HCT116 (cell line): ENCODE measurements at regions not wholly inside any gene's neighbourhood (a gene's known extent, or its start where the extent isn't known, plus 50 kb on each side); places are given as distances from the start of the nearest gene placed in this dataset.

ENCODE experiments used
- ATAC-seq: fragments of 200-7000 bp; cut with Tn5 transposase; 2 replicates; pipeline ENCODE4 v1.9.1; 2020; ENCODE audit warnings: mild to moderate bottlenecking, moderate library complexity
- BruUV-seq: library from RNA; stranded (reverse); fragments of 400-500 nt; replicated peaks from 2 replicates; lab custom pipeline; 2021; lab: Mats Ljungman, UMichigan
- CTCF ChIA-PET: fragments of 300-600 bp; sonication (Branson Sonifier 250); formaldehyde crosslinking; loops from one replicate; lab custom pipeline; 2021; ENCODE audit warnings: antibody characterized with exemption; lab: Charles Lee
- POLR2A ChIA-PET: fragments of 300-600, 350-600 bp; sonication (Branson Sonifier 250); formaldehyde crosslinking; loops from one replicate; lab custom pipeline; 2021; ENCODE audit warnings: antibody characterized with exemption; lab: Charles Lee
- RAD21 ChIA-PET, 2 experiments: fragments of 300-600 bp; sonication (Branson Sonifier 250); formaldehyde crosslinking; loops; one replicate each; lab custom pipeline; 2023; ENCODE audit warnings: low total read pairs in 2 of 2; ENCODE audit not compliant: uncharacterized antibody in 2 of 2, unreplicated experiment in 2 of 2, low non-redundant PET in 1 of 2; lab: Charles Lee
- DNase-seq: peaks from one replicate; pipeline ENCODE4 v3.0.0-alpha.2; 2010; ENCODE audit warnings: low read depth, low spot score
- H2AFZ ChIP-seq: fragments of 200-600 bp; shearing (Covaris generic), sonication (generic); 2 replicates; pipeline ENCODE4 v1.6.1; 2017; ENCODE audit warnings: low read depth, mixed run types, mixed read lengths, antibody characterized with exemption, low read length; ENCODE audit not compliant: poor library complexity, severe bottlenecking
- H3K27ac ChIP-seq: 2 replicates; pipeline ENCODE4 v1.5.1; 2012; ENCODE audit warnings: low read depth, low read length
- H3K27me3 ChIP-seq: fragments of 200-600 bp; sonication (generic); 2 replicates; pipeline ENCODE4 v1.6.1; 2016; ENCODE audit warnings: mixed run types, low read length, mixed read lengths; ENCODE audit not compliant: insufficient read depth
- H3K36me3 ChIP-seq, 2 experiments: fragments of 200-500 bp in 1 of 2; fragments of 200-600 bp in 1 of 2; sonication (Bioruptor generic) in 1 of 2; sonication (generic) in 1 of 2; 2 replicates each; pipeline versions ENCODE4 v1.5.1 to v1.6.1; 2014 to 2016; ENCODE audit warnings: low read length in 2 of 2, inconsistent platforms in 1 of 2, mixed read lengths in 1 of 2, mixed run types in 1 of 2; ENCODE audit not compliant: insufficient read depth in 2 of 2, control insufficient read depth in 1 of 2
- H3K4me1 ChIP-seq, 2 experiments: fragments of 200-600 bp in 1 of 2; sonication (generic) in 1 of 2; 2 replicates each; pipeline versions ENCODE4 v1.5.1 to v1.6.1; 2012 to 2017; ENCODE audit warnings: low read length in 2 of 2, inconsistent platforms in 1 of 2, mild to moderate bottlenecking in 1 of 2, mixed read lengths in 1 of 2, mixed run types in 1 of 2, moderate library complexity in 1 of 2; ENCODE audit not compliant: insufficient read depth in 2 of 2, control insufficient read depth in 1 of 2
- H3K4me2 ChIP-seq: fragments of 200-600 bp; sonication (generic); 2 replicates; pipeline ENCODE4 v1.6.1; 2017; ENCODE audit warnings: mixed run types, low read length, mixed read lengths
- H3K4me3 ChIP-seq, 2 experiments: fragments of 200-600 bp in 1 of 2; sonication (generic) in 1 of 2; replicated peaks in 1 of 2; 2 replicates each; pipeline ENCODE4 v1.5.1; 2011 to 2016; ENCODE audit warnings: low read length in 2 of 2, control low read depth in 1 of 2, low read depth in 1 of 2, mild to moderate bottlenecking in 1 of 2, mixed read lengths in 1 of 2, mixed run types in 1 of 2
- H3K79me2 ChIP-seq: fragments of 200-600 bp; sonication (generic); 2 replicates; pipeline ENCODE4 v1.6.1; 2017; ENCODE audit warnings: mild to moderate bottlenecking, mixed run types, low read length, moderate library complexity, mixed read lengths; ENCODE audit not compliant: insufficient read depth
- H3K9ac ChIP-seq: fragments of 200-600 bp; sonication (generic); 2 replicates; pipeline ENCODE4 v1.6.1; 2016; ENCODE audit warnings: low read length, mixed read lengths
- H3K9me2 ChIP-seq: fragments of 200-600 bp; sonication (generic), shearing (Covaris generic); 2 replicates; pipeline ENCODE4 v1.6.1; 2017; ENCODE audit warnings: mixed run types, mild to moderate bottlenecking, moderate library complexity; ENCODE audit not compliant: insufficient read depth
- H3K9me3 ChIP-seq, 2 experiments: fragments of 200-500 bp in 1 of 2; fragments of 200-600 bp in 1 of 2; sonication (Bioruptor generic) in 1 of 2; sonication (generic) in 1 of 2; 2 replicates each; pipeline ENCODE4 v1.6.1; 2014 to 2017; ENCODE audit warnings: low read length in 2 of 2, mixed read lengths in 2 of 2, inconsistent platforms in 1 of 2, low read depth in 1 of 2, mild to moderate bottlenecking in 1 of 2, mixed run types in 1 of 2, moderate library complexity in 1 of 2; ENCODE audit not compliant: control insufficient read depth in 1 of 2, insufficient read depth in 1 of 2
- H4K20me1 ChIP-seq: fragments of 200-600 bp; sonication (generic), shearing (Covaris generic); 2 replicates; pipeline ENCODE4 v1.6.1; 2017; ENCODE audit warnings: mixed run types, mild to moderate bottlenecking, moderate library complexity; ENCODE audit not compliant: insufficient read depth
- CBX3 ChIP-seq: IDR thresholded peaks from 2 replicates; pipeline ENCODE4 v1.6.1; 2012; ENCODE audit warnings: low read depth
- EGR1 ChIP-seq: IDR thresholded peaks from 2 replicates; pipeline ENCODE4 v1.6.1; 2012; ENCODE audit warnings: low read depth
- ELF1 ChIP-seq: IDR thresholded peaks from 2 replicates; pipeline ENCODE4 v1.6.1; 2012; ENCODE audit warnings: low read depth, borderline replicate concordance
- EZH2phosphoT487 ChIP-seq: fragments of 200-600 bp; IDR thresholded peaks from 2 replicates; pipeline ENCODE4 v1.6.1; 2018; ENCODE audit warnings: antibody characterized with exemption, borderline replicate concordance
- FOSL1 ChIP-seq: IDR thresholded peaks from 2 replicates; pipeline ENCODE4 v1.6.1; 2012; ENCODE audit warnings: low read depth
- POLR2A ChIP-seq: IDR thresholded peaks from 2 replicates; pipeline ENCODE4 v1.7.0; 2011; ENCODE audit warnings: borderline replicate concordance; ENCODE audit not compliant: insufficient read depth, insufficient read length; ENCODE audit errors: extremely low read depth
- POLR2AphosphoS5 ChIP-seq: IDR thresholded peaks from 2 replicates; pipeline ENCODE4 v1.6.1; 2011; ENCODE audit warnings: mild to moderate bottlenecking, low read depth, low read length, moderate library complexity
- RAD21 ChIP-seq: IDR thresholded peaks from 2 replicates; pipeline ENCODE4 v1.6.1; 2012; ENCODE audit warnings: low read depth, mild to moderate bottlenecking
- SRF ChIP-seq: IDR thresholded peaks from 2 replicates; pipeline ENCODE4 v1.6.1; 2012; ENCODE audit warnings: low read depth
- TCF7L2 ChIP-seq: IDR thresholded peaks from 2 replicates; pipeline ENCODE4 v1.7.0; 2011; ENCODE audit warnings: borderline replicate concordance, inconsistent platforms; ENCODE audit not compliant: insufficient read depth, insufficient read length; ENCODE audit errors: extremely low read depth
- YY1 ChIP-seq: IDR thresholded peaks from 2 replicates; pipeline ENCODE4 v1.6.1; 2011; ENCODE audit warnings: low read length, low read depth, moderate library complexity, mild to moderate bottlenecking; ENCODE audit not compliant: insufficient replicate concordance; ENCODE audit errors: extremely low read depth
- ZFX ChIP-seq: fragments of 450-650 bp; IDR thresholded peaks from 2 replicates; pipeline ENCODE4 v1.6.1; 2017
- intact Hi-C: fragments of 100-400 bp; cut with micrococcal nuclease; formaldehyde crosslinking; loops from 2 replicates; pipeline ENCODE4 v1.10.0; 2022
- TF ChIP-seq, protein P1 (sequence below): IDR thresholded peaks from 2 replicates; pipeline ENCODE4 v1.6.1; 2011; ENCODE audit warnings: mild to moderate bottlenecking, low read length, moderate library complexity; ENCODE audit not compliant: insufficient replicate concordance; ENCODE audit errors: extremely low read depth
- TF ChIP-seq, protein P2 (sequence below), 3 experiments: fragments of 200-600 bp in 1 of 3; sonication (generic) in 1 of 3; IDR thresholded peaks in 2 of 3; conservative IDR thresholded peaks in 1 of 3; 2 replicates each; pipeline ENCODE4 v1.5.1; 2012 to 2017; ENCODE audit warnings: low read depth in 2 of 3, low read length in 2 of 3, antibody characterized with exemption in 1 of 3, borderline replicate concordance in 1 of 3, control low read depth in 1 of 3, mild to moderate bottlenecking in 1 of 3, mixed read lengths in 1 of 3, mixed run types in 1 of 3, moderate library complexity in 1 of 3; ENCODE audit not compliant: insufficient read depth in 1 of 3

DNA sequence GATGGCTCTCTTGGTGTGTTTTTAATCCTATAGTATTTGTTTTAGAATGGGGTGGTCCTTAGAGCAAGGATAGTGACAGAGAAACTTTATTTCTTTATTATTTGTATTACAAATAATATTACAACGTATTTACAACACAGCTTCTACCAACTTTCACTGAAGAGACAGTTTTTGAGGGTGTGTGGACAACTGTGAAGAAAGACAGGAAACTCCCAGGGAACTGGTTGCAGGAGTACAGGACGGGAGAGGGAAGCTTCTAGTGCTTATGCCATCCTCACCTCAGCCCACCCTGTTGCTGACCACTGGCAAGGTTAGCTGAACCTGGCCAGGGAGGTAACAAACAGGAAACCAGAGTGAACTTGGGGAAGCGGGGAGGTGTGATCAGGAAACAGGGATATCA lies 251.7 kb downstream of the BCL11A start:
- peaks cover 0 to 11% of the 10 kb centered on the region in 2 experiments; a peak in 1 of 4 replicates for H3K4me1 ChIP-seq
- no peaks in the 10 kb centered on the region for H3K9me3 ChIP-seq
- DNase-seq: no peak
- intact Hi-C loops: no loop called here
- H3K9ac ChIP-seq: no peak overlapping the region
- BruUV-seq: no TSS peak
- ChIA-PET POLR2A (no interaction called here), CTCF (no interaction called here), RAD21 (no interaction called here)
- H3K27me3 ChIP-seq: peaks cover 12% of the 10 kb centered on the region
- H3K4me2 ChIP-seq: no peak overlapping the region
- H3K79me2 ChIP-seq: no peaks in the 10 kb centered on the region
- no peak overlapping the region for H2AFZ ChIP-seq
- H4K20me1 ChIP-seq: no peaks in the 10 kb centered on the region
- no peaks in the 10 kb centered on the region for H3K36me3 ChIP-seq
- H3K27ac ChIP-seq: no peak overlapping the region
- no peaks in the 10 kb centered on the region for H3K9me2 ChIP-seq
- no peak for ATAC-seq
- H3K4me3 ChIP-seq: no peak overlapping the region
- no peak for TF ChIP-seq SRF
- TF ChIP-seq RAD21: no peak
- TF ChIP-seq CBX3: no peak
- TF ChIP-seq POLR2AphosphoS5: no peak
- no peak for TF ChIP-seq ZFX
- TF ChIP-seq, all 23 proteins: peak for 0

DNA sequence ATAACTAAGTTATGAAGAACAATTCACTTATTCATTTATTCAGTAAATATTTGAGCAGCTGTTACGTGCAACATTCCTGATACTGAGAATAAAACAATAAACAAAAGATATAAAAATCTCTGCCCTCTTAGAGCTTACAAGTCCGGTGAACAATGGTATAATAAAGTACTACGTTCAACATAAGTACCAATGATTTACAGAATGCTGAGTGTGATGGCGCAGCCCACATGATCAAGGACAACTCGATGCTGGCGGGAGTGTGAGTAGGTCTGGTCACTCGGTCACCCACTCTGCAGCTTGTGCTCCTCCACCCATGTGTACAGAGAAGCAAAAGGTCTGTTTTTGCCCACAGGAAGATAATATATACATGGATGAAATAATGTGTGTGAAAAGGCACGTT lies 254.3 kb downstream of the BCL11A start:
- H4K20me1 ChIP-seq: no peaks in the 10 kb centered on the region
- RAD21 ChIA-PET: no interaction called here
- no peak overlapping the region for H2AFZ ChIP-seq
- H3K27me3 ChIP-seq: peaks cover 5% of the 10 kb centered on the region; the same call in 1 of the 2 replicates
- ATAC-seq (no peak), DNase-seq (no peak)
- H3K4me1 ChIP-seq: peaks cover 0 to 11% of the 10 kb centered on the region in 2 experiments; a peak in 1 of 4 replicates
- no peak overlapping the region for H3K9ac ChIP-seq
- no peaks in the 10 kb centered on the region for H3K36me3 ChIP-seq
- intact Hi-C loops: no loop called here
- POLR2A ChIA-PET: no interaction called here
- no peak overlapping the region for H3K4me2 ChIP-seq
- BruUV-seq: no TSS peak
- H3K9me2 ChIP-seq: no peaks in the 10 kb centered on the region
- TF ChIP-seq EGR1 (no peak), POLR2AphosphoS5 (no peak), FOSL1 (no peak), CBX3 (no peak), ZFX (no peak), TCF7L2 (no peak), YY1 (no peak), ELF1 (no peak), EZH2phosphoT487 (no peak), POLR2A (no peak)
- TF ChIP-seq, protein P1, sequence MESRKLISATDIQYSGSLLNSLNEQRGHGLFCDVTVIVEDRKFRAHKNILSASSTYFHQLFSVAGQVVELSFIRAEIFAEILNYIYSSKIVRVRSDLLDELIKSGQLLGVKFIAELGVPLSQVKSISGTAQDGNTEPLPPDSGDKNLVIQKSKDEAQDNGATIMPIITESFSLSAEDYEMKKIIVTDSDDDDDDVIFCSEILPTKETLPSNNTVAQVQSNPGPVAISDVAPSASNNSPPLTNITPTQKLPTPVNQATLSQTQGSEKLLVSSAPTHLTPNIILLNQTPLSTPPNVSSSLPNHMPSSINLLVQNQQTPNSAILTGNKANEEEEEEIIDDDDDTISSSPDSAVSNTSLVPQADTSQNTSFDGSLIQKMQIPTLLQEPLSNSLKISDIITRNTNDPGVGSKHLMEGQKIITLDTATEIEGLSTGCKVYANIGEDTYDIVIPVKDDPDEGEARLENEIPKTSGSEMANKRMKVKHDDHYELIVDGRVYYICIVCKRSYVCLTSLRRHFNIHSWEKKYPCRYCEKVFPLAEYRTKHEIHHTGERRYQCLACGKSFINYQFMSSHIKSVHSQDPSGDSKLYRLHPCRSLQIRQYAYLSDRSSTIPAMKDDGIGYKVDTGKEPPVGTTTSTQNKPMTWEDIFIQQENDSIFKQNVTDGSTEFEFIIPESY: no peak
- TF ChIP-seq, protein P2, sequence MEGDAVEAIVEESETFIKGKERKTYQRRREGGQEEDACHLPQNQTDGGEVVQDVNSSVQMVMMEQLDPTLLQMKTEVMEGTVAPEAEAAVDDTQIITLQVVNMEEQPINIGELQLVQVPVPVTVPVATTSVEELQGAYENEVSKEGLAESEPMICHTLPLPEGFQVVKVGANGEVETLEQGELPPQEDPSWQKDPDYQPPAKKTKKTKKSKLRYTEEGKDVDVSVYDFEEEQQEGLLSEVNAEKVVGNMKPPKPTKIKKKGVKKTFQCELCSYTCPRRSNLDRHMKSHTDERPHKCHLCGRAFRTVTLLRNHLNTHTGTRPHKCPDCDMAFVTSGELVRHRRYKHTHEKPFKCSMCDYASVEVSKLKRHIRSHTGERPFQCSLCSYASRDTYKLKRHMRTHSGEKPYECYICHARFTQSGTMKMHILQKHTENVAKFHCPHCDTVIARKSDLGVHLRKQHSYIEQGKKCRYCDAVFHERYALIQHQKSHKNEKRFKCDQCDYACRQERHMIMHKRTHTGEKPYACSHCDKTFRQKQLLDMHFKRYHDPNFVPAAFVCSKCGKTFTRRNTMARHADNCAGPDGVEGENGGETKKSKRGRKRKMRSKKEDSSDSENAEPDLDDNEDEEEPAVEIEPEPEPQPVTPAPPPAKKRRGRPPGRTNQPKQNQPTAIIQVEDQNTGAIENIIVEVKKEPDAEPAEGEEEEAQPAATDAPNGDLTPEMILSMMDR (IDR thresholded peaks at IDR 0.05 in 2 of 3, conservative IDR thresholded peaks at IDR 0.05 in 1 of 3; ENCODE audit: borderline replicate concordance in 1 of 3, insufficient read depth in 1 of 3, low read depth in 2 of 3, low read length in 2 of 3): no peak
- TF ChIP-seq, all 23 proteins: peak for 0
- CTCF ChIA-PET: no interaction called here
- no peaks in the 10 kb centered on the region for H3K79me2 ChIP-seq
- no peak overlapping the region for H3K27ac ChIP-seq
- no peak overlapping the region for H3K4me3 ChIP-seq
- no peaks in the 10 kb centered on the region for H3K9me3 ChIP-seq
